NCI-H1694 (cell line): ENCODE measurements at regions not wholly inside any gene's neighbourhood (a gene's known extent, or its start where the extent isn't known, plus 50 kb on each side); places are given as distances from the start of the nearest gene placed in this dataset.
"Not testable (repeated sequence)": the region's sequence is repeated elsewhere in the genome, so short reads cannot be mapped to it uniquely, and the experiment has no call there.

Source experiments
- DNase-seq: peaks from one replicate; lab custom pipeline; 2025; lab: John Stamatoyannopoulos, UW

- DNase-seq = no peak
Observed at GRCh38 chr6:144928847-144929246, 643.7 kb downstream of the UTRN start.

DNA sequence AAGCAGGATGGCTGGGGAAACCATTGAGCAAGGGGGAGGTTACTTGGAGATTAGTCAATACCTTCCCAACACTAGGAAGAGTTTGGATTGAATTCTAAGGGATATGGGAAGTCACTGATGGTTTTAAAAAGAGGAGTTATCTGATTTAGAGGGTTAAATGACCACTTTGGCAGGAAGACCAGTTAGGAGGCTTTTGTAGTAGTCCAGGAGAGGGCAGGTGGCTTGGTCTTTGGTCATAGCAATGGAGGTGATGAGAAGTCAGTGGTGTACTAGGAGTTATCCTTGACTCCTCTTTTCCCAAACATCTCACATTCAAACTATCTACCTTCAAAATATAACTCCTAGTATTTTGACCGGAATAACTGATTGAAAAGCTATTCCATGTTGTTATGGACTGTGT lies 644.1 kb downstream of the UTRN start:
- no peak for DNase-seq

GRCh38 chr6:144931172-144932035 lies 646.3 kb downstream of the UTRN start:
- DNase-seq = peak; percentile 3

DNA sequence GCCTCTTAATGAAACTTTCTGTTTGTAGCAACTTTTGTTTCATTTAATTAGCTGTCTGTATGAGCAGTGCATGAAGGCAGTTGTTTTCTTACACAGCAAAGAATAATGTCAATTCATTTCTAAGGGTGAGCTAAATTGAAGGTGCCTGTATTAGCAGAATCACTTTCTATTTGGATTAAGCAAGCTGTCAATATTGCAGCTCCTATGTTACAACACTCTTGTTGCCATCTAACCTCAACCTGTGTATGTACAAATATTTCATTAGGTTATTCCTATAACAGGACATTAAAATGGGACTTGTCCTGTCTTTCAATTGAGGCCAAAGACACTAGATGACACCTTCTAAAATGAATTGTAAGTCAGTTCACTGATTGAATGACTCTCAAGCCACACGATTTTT lies 647.5 kb downstream of the UTRN start:
- DNase-seq = no peak

GRCh38 chr6:144935181-144935580 lies 650.0 kb downstream of the UTRN start:
- no peak for DNase-seq

GRCh38 chr6:144935661-144936060 lies 650.5 kb downstream of the UTRN start:
- no peak for DNase-seq

GRCh38 chr6:144936764-144937163 lies 651.6 kb downstream of the UTRN start:
- no peak for DNase-seq

GRCh38 chr6:144939921-144940320 lies 654.8 kb downstream of the UTRN start:
- no peak for DNase-seq

DNA sequence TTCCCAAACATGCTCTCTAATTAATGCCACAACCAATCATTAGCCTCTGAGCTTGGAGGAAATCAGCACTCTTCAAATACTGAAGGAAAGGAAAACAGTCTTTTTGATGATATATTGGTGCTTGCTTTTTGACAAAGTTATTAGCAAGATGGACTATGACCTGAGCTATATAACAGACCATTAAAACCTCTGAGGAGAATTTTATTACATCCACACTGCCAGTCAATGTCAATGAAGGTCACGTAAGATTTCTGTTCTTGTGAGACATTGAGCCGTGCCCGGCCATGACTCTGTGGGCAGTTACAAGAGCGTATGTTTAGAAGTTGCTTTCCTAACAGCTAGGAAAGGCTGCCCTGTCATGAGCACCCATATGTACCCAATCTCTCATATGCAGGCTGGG lies 659.0 kb downstream of the UTRN start:
- no peak for DNase-seq

- DNase-seq = no peak
Observed at GRCh38 chr6:144947398-144947976, 662.4 kb downstream of the UTRN start.

DNA sequence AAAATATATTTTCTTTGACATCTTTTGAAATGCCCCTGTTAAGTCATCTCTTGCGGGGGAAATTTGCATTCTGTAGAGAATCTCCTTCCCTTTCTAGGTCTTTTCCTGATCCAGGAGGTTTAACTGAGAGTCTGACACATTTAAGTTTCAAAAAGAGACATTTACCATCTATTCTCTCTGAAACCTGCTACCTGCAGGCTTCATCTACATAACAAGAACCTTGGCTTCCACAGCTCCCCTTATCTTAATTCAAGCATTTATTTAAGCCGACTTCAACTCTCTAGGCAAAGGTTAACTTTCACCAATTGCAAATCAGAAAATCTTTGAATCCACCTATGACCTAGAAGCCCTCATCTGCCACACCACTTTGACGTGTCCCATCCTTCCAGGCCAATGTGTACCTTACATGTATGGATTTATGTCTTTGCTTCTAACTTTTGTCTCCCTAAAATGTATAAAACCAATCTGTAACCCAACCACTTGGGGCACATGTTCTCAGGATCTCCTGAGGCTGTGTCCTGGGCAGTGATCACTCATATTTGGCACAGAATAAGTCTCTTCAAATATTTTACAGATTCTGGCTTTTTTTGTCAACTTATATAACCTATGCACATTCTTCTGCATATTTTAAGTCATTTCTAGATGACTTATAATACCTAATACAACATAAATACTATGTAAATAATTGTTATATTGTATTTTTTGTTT lies 666.7 kb downstream of the UTRN start:
- DNase-seq = no peak

DNA sequence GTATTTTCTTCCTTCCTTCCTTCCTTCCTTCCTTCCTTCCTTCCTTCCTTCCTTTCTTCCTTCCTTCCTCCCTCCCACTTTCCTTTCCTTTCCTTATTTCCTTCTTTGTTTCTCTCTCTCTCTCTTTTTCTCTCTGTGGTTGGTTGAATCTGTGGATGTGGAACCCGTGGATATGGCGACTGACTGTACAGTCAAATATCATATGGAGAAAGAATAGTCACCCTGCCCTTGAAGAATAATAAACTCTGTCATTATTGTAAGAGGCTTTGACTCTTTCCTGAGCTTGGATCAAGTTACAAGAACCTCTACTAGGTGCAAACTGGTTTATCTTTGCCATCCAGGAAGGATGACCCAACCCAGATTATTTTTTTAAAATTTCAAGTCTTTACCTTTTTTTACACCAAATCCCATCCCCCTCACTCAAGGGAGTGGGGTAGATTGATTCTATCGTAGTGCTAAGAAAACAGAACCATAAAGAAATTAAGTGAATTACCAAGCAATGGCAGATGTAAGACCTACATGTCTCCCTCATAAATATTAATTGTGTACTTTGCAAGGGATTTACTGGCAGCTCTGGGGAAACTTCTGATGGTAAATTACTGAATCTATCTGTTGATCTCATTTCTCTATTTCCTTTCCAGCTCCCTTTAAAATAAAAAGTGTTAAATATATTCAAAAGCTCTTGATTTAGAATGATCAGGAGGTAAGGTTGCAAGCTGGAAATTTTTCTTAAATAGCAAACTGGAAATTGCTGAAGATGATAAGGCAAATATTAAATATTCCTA lies 667.5 kb downstream of the UTRN start:
- DNase-seq = no peak

- DNase-seq = no peak
Observed at GRCh38 chr6:144953552-144954240, 668.6 kb downstream of the UTRN start.

- DNase-seq = no peak
Observed at GRCh38 chr6:144954241-144954556, 669.1 kb downstream of the UTRN start.

GRCh38 chr6:144955392-144955791 lies 670.3 kb downstream of the UTRN start:
- DNase-seq = no peak

DNA sequence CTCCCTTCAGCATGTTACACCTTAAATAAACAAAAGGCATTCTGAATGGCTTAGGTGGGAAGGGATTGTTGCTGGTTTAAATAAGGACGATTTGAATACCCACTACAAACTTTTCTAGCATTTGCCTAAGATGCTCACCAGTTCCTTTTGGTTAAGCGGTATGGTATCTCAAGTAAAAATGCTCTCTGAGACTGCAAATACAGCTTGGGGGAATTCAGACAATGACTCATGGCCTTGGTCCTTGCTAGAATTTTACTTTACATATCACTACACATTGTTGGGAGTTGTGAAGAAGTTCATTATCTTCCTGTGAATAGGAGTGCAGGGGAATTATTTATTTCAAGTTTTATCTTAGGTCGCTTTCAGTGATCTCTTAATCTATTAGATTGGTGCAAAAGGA lies 670.7 kb downstream of the UTRN start:
- no peak for DNase-seq

DNA sequence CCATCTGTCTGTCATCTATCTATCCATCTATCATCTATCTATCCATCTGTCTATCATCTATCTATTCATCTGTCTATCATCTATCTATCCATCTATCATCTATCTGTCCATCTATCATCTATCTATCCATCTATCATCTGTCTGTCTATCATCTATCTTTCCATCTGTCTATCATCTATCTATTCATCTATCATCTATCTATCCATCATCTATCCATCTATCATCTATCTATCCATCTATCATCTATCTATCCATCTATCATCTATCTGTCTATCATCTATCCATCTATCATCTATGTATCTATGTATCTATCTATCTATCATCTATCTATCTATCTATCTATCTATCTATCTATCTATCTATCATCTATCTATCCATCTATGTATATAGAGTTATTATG lies 671.6 kb downstream of the UTRN start:
- not testable (repeated sequence) for DNase-seq

GRCh38 chr6:144957236-144957937 lies 672.3 kb downstream of the UTRN start:
- no peak for DNase-seq

DNA sequence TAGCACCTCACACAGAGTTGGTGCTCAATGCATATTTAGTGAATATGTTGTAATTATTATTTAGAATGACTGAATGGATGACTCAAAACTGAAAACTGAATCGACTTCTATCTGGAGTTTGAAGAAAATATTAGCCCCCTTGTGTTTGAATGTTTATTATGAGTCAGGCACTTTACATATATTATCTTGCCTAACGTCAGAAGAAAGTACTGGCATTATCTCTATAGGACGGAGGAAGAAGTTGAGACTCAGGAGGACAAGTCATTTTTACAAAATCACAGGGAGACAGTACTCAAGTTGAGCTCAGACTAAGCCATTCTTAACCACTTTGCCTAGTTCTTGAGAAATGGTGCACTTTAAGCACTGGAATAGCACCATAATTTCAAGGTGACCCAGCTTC lies 684.0 kb downstream of the UTRN start:
- DNase-seq = no peak

DNA sequence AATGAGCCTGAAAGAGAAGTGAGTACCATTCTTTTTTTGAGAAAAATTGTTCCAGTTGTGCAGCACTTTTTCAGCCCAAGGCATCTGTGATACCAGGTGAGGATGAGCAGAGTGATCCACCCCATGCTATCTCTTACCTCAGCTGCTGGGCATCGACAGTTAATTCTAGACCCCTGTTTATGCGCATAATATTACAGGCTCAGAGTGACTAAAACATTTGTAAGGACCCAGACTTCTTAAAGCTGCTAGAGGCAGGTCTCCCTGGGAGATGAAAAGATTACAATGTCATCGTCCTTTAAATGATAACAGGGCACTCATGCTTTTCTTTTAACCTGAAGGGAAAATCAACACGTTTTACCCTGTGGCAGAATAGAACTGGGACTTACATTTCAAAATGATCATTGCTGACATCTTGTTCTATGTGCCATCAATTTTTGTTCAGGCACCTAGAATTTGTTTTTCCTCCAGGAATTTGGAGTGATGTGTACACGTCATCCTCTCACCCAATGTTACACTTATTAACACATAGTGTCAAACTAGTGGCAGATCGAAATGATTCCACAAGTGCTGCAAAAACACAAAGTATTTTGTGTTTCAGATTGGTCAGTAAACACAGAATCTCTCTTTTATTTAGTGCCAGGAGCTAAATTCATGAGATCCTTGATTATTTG lies 684.6 kb downstream of the UTRN start:
- no peak for DNase-seq
